ENCODE measurements at regions not wholly inside any gene's neighbourhood (a gene's known extent, or its start where the extent isn't known, plus 50 kb on each side); places are given as distances from the start of the nearest gene placed in this dataset.

GRCh38 chr12:13348464-13348863 is 151.9 kb downstream of the EMP1 start:
- TF ChIP-seq TAF1 (IDR thresholded peaks at IDR 0.05; ENCODE audit: borderline replicate concordance, insufficient read depth, low read length) = no peak
- TF ChIP-seq POLR2AphosphoS5 (IDR thresholded peaks at IDR 0.05; ENCODE audit: low read depth, low read length) = no peak
- TF ChIP-seq REST (IDR thresholded peaks at IDR 0.05; ENCODE audit: insufficient read depth in 1 of 2, low read depth in 2 of 2, low read length in 2 of 2) = no peak
- TF ChIP-seq SIN3A (IDR thresholded peaks at IDR 0.05; ENCODE audit: borderline replicate concordance, insufficient read depth, low read length) = no peak

Data from PFSK-1 (cell line).